ENCODE measurements at regions not wholly inside any gene's neighbourhood (a gene's known extent, or its start where the extent isn't known, plus 50 kb on each side); places are given as distances from the start of the nearest gene placed in this dataset.

- TF ChIP-seq, protein P1, sequence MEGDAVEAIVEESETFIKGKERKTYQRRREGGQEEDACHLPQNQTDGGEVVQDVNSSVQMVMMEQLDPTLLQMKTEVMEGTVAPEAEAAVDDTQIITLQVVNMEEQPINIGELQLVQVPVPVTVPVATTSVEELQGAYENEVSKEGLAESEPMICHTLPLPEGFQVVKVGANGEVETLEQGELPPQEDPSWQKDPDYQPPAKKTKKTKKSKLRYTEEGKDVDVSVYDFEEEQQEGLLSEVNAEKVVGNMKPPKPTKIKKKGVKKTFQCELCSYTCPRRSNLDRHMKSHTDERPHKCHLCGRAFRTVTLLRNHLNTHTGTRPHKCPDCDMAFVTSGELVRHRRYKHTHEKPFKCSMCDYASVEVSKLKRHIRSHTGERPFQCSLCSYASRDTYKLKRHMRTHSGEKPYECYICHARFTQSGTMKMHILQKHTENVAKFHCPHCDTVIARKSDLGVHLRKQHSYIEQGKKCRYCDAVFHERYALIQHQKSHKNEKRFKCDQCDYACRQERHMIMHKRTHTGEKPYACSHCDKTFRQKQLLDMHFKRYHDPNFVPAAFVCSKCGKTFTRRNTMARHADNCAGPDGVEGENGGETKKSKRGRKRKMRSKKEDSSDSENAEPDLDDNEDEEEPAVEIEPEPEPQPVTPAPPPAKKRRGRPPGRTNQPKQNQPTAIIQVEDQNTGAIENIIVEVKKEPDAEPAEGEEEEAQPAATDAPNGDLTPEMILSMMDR (conservative IDR thresholded peaks at IDR 0.05; ENCODE audit: low read depth in 2 of 2) = no peak
- TF ChIP-seq CREB1 (CRISPR knock-in tag; IDR thresholded peaks at IDR 0.05; ENCODE audit: low read depth) = no peak
- TF ChIP-seq ZNF462 (CRISPR knock-in tag; IDR thresholded peaks at IDR 0.05) = no peak
- TF ChIP-seq JUNB (IDR thresholded peaks at IDR 0.05; ENCODE audit: unreplicated experiment) = no peak
Observed at GRCh38 chr10:109592391-109592790, 330.9 kb downstream of the XPNPEP1 start (continued).

GRCh38 chr10:109591601-109592000, 331.7 kb downstream of the XPNPEP1 start:
- Mint-ChIP-seq H3K36me3 (ENCODE audit: low read depth) (no peaks in the 10 kb centered on the region), H3K9me3 (peaks cover 3% of the 10 kb centered on the region; the same call in 2 of the 3 replicates), H3K27ac (no peak overlapping the region), H3K4me3 (no peak overlapping the region), H3K4me1 (peaks cover 4% of the 10 kb centered on the region), H3K27me3 (ENCODE audit: insufficient read depth, low read depth, poor library complexity) (no peaks in the 10 kb centered on the region)
- Histone ChIP-seq H3K9me2 (ENCODE audit: insufficient read depth) (peaks cover 5% of the 10 kb centered on the region; the same call in 1 of the 2 replicates), H3K4me2 (no peak overlapping the region), H2AFZ (peak overlapping the region; percentile 14; the same call in 1 of the 2 replicates), H3K27me3 (ENCODE audit: insufficient read depth) (no peaks in the 10 kb centered on the region), H3K27ac (ENCODE audit: low read depth) (no peak overlapping the region), H3K79me2 (replicated peaks; ENCODE audit: insufficient read depth) (no peaks in the 10 kb centered on the region), H3K4me1 (ENCODE audit: insufficient read depth) (no peaks in the 10 kb centered on the region), H4K20me1 (replicated peaks; ENCODE audit: insufficient read depth) (no peaks in the 10 kb centered on the region), H3K36me3 (ENCODE audit: insufficient read depth) (no peaks in the 10 kb centered on the region), H3K4me3 (no peak overlapping the region), H3F3A (replicated peaks; ENCODE audit: low read depth) (no peaks in the 10 kb centered on the region)
- DNase-seq (ENCODE audit: low spot score) (no peak), ATAC-seq (no peak)
- TF ChIP-seq REST (IDR thresholded peaks at IDR 0.05; ENCODE audit: unreplicated experiment) (no peak), EZH2 (IDR thresholded peaks at IDR 0.05; ENCODE audit: low read depth, unreplicated experiment) (no peak), ETS1 (IDR thresholded peaks at IDR 0.05) (no peak), ZNF331 (CRISPR knock-in tag; IDR thresholded peaks at IDR 0.05; ENCODE audit: low read depth) (no peak), CREB1 (CRISPR knock-in tag; IDR thresholded peaks at IDR 0.05; ENCODE audit: low read depth) (no peak)
- TF ChIP-seq, protein P1 (conservative IDR thresholded peaks at IDR 0.05; ENCODE audit: low read depth in 2 of 2) = no peak

Data from GM23338 (cell line).